NCI-H146 treated with DMSO at 0.1 percent for 48 hours (cell line): ENCODE measurements at regions not wholly inside any gene's neighbourhood (a gene's known extent, or its start where the extent isn't known, plus 50 kb on each side); places are given as distances from the start of the nearest gene placed in this dataset.
A peak's percentile ranks its signal among the peaks of the same experiment; 100 is the strongest.

Experiments used
- DNase-seq: peaks from one replicate; lab custom pipeline; 2025; ENCODE audit not compliant: unreplicated experiment; lab: John Stamatoyannopoulos, UW

- DNase-seq = no peak
Measured at GRCh38 chr1:47696737-47697441, 259.0 kb downstream of the FOXD2 start.

GRCh38 chr1:47697616-47698335, 259.9 kb downstream of the FOXD2 start:
- no peak for DNase-seq

- DNase-seq = no peak
Measured at GRCh38 chr1:47699492-47700235, 261.8 kb downstream of the FOXD2 start.

- DNase-seq = no peak
Measured at GRCh38 chr1:47701283-47701682, 263.4 kb downstream of the FOXD2 start.

GRCh38 chr1:47701741-47702515, 264.1 kb downstream of the FOXD2 start:
- no peak for DNase-seq

- DNase-seq = no peak
Measured at GRCh38 chr1:47703156-47703825, 265.4 kb downstream of the FOXD2 start.

GRCh38 chr1:47703981-47704596, 266.2 kb downstream of the FOXD2 start:
- no peak for DNase-seq

GRCh38 chr1:47705517-47706130, 267.8 kb downstream of the FOXD2 start:
- DNase-seq = no peak

- DNase-seq = no peak
Measured at GRCh38 chr1:47707503-47707902, 269.7 kb downstream of the FOXD2 start.

- DNase-seq = no peak
Measured at GRCh38 chr1:47708019-47708535, 270.2 kb downstream of the FOXD2 start.

GRCh38 chr1:47708658-47709018, 270.8 kb downstream of the FOXD2 start:
- no peak for DNase-seq

- DNase-seq = peak; percentile 50
Measured at GRCh38 chr1:47709019-47709871, 271.4 kb downstream of the FOXD2 start.

GRCh38 chr1:47709872-47710231, 272.0 kb downstream of the FOXD2 start:
- DNase-seq = no peak

- DNase-seq = no peak
Measured at GRCh38 chr1:47710329-47711071, 272.7 kb downstream of the FOXD2 start.
